GM21423 (cell line): ENCODE measurements at regions not wholly inside any gene's neighbourhood (a gene's known extent, or its start where the extent isn't known, plus 50 kb on each side); places are given as distances from the start of the nearest gene placed in this dataset.

ENCODE experiments used
- ATAC-seq: cut with Tn5 transposase; IDR thresholded peaks from one replicate; pipeline ENCODE4 v1.9.1; 2021; ENCODE audit warnings: mild to moderate bottlenecking, moderate library complexity; ENCODE audit not compliant: unreplicated experiment

- no peak for ATAC-seq
Observed at GRCh38 chr15:87591582-87591981, 665.0 kb downstream of the NTRK3 start.

GRCh38 chr15:87591042-87591441, 665.5 kb downstream of the NTRK3 start:
- ATAC-seq: no peak

- no peak for ATAC-seq
Observed at GRCh38 chr15:87589134-87589533, 667.4 kb downstream of the NTRK3 start.

- ATAC-seq: no peak
Observed at GRCh38 chr15:87582169-87582568, 674.4 kb downstream of the NTRK3 start.

GRCh38 chr15:87579537-87579936, 677.0 kb downstream of the NTRK3 start:
- ATAC-seq: no peak

- no peak for ATAC-seq
Observed at GRCh38 chr15:87578776-87579175, 677.8 kb downstream of the NTRK3 start.

GRCh38 chr15:87577336-87577735, 679.2 kb downstream of the NTRK3 start:
- ATAC-seq: no peak

- ATAC-seq: no peak
Observed at GRCh38 chr15:87576486-87577176, 679.9 kb downstream of the NTRK3 start.

- no peak for ATAC-seq
Observed at GRCh38 chr15:87575896-87576473, 680.6 kb downstream of the NTRK3 start.

GRCh38 chr15:87573534-87573933, 683.0 kb downstream of the NTRK3 start:
- ATAC-seq: no peak

DNA sequence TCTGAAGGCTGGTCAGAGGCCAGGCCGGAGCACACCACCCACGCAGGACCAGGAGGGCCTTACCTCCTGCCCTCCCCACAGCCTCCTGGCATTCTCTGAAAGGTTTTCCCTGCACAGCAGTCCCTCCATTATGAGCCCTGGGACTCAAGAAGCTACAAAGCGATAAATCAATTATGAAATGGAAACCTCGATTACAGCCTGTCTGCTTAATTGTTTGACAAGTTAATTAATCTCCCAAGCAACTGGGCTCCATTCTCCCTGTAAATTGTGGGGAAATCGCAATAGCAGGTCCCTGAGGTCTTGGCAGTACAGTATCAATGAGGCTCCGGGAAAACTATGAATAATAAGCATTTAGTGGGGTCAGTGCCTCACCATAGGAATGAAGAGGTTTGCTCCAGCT, 683.5 kb downstream of the NTRK3 start:
- no peak for ATAC-seq

DNA sequence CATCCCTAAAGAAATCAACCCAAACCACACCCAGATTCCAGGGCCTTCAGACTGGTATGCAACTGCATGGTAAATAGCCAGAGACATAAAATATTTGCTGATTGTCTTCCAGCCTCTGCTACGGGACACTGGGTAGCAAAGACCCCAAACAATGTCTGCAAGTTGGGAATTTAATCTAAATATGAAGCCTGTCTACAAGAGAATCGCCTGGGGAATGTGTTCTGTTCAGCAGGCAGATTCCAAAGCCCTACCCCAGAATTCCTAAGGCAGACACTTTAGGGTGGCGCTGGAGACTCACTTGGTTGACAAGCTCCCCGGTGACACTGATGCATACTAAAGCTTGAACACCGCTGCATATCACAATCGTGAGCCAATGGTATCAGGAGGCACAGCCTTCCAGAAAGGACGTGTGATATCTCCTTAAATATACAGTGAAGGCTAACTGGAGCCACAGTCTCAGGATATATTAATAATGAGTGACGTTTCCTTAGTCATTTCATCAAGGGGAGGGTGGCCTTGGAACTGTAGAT, 684.1 kb downstream of the NTRK3 start:
- no peak for ATAC-seq

DNA sequence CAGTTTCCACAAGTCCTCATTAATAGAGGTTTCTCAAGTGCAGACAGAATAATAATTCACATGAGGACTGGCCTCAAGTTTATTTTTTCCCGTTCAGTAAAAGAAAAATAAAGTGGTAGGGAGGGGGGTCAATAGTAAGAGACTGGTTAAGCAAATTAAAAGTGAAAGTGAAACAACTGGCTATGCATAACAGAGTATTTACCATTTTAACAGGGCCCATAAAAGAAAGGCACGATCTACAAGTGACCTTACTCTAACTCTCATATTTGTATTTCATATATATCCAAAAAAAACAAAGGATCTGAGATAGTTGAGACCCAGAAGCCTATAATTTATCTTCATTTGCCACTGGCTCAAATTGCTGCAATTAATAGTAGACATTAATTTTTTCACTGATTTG, 686.3 kb downstream of the NTRK3 start:
- no peak for ATAC-seq

- no peak for ATAC-seq
Observed at GRCh38 chr15:87569581-87569980, 687.0 kb downstream of the NTRK3 start.

- no peak for ATAC-seq
Observed at GRCh38 chr15:87567406-87568030, 689.0 kb downstream of the NTRK3 start.

GRCh38 chr15:87566236-87566635, 690.3 kb downstream of the NTRK3 start:
- ATAC-seq: no peak

- no peak for ATAC-seq
Observed at GRCh38 chr15:87564681-87565080, 691.9 kb downstream of the NTRK3 start.

DNA sequence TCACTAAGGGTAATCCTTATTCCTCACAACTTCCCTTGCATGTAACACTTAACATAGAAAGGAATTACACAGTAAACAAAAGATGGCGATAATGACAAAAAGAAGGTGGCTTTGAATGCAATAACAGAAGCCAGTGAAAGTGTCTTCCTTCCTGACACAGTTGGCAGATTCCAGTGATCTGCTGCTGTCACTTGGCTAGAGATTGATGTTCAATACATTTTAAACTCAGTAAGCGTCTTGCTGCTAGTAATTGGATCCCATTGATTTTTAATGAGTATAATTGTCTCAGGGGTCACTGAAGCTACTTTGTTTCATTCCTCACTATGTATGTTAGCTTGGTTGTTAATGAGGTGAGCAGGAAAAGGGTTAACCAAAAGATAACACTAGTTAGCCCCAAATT, 692.7 kb downstream of the NTRK3 start:
- no peak for ATAC-seq

DNA sequence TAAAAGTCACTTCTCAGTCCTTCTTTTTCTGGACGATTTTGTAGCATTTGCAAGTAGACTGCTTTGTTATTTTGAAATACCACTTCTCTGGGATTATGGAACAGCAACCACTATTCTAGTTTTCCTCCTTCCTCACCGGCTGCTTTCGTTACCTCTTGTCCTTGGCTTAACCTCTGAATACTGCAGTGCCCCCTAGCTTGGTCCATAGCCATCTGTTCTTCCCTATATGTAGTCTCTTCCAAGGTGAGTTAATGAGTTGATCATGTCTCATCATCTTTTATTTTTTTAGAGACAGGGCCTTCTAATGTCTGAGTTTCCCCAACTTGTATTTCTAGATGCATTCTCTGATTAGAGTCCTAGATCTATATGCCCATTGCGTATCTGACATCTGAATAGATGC, 694.3 kb downstream of the NTRK3 start:
- ATAC-seq: no peak

GRCh38 chr15:87561641-87562040, 694.9 kb downstream of the NTRK3 start:
- ATAC-seq: no peak

- no peak for ATAC-seq
Observed at GRCh38 chr15:87557881-87558280, 698.7 kb downstream of the NTRK3 start.

GRCh38 chr15:87556886-87557285, 699.7 kb downstream of the NTRK3 start:
- no peak for ATAC-seq
